ENCODE measurements at regions not wholly inside any gene's neighbourhood (a gene's known extent, or its start where the extent isn't known, plus 50 kb on each side); places are given as distances from the start of the nearest gene placed in this dataset.
"Not testable (repeated sequence)": the region's sequence is repeated elsewhere in the genome, so short reads cannot be mapped to it uniquely, and the experiment has no call there.

DNA sequence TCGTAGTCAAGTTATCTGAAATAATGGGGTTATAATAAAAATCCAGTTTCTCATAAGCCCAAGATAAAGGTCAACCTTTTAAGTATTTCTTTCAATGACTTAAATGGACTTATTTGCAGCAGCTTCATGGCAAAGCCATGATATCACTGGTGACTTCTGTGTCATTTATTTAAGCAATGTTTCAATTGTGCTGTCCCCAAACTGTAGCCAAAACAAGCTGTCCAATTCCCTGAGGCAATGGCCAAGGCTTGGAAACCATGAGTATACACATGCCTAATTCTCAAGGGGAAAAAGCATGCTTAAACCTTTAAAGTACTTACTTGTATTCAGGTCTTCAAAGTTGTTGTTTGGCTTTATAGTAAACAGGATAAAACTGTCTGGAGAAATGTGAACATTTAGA is 376.4 kb upstream of the TNC start:
- DNase-seq, result no peak

DNA sequence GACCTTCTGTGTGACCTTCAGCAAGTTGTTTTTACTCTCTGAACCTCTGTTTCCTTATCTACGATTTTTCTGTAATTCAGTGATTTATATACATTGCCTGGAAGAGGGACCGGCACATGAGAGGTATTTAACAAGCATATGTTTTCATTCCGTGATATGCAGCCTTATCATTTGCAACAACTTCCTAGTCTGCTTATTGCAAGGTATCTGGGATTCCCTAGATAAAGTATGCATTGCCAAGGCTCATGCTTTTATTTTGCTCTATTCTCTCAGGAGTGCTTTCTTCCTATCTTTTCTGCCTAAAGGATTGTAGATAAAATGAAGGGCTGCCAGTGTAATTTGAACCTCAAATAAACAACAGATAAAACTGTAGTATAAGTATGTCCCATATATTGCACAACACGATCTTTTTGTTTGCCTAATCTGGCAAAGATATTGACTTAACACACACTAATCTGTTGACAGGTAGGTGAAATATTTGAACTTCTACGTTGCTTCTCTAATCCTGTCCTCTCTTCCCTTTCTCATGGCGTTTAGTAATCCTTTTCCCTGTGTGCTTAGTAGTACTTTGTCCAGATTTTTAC is 377.2 kb upstream of the TNC start:
- DNase-seq, result no peak

DNA sequence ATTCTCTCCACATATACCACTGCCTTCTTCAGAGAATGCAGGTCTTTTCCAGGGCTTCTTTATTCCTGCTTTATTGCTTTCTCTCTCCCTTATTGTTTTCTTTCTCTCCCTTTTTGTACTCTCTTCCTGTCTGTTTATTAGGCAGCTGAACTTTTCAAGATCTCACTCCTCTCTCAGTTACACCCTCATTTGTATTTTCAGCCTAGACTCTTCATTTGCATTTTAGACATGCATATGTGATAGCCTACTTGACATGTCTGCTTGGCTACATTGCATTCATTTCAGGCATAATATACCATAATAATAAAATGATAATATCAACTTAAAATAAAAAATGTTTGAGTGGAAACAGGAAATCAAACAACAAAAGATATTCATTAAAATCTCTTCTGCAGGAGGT is 377.9 kb upstream of the TNC start:
- DNase-seq, result no peak

DNA sequence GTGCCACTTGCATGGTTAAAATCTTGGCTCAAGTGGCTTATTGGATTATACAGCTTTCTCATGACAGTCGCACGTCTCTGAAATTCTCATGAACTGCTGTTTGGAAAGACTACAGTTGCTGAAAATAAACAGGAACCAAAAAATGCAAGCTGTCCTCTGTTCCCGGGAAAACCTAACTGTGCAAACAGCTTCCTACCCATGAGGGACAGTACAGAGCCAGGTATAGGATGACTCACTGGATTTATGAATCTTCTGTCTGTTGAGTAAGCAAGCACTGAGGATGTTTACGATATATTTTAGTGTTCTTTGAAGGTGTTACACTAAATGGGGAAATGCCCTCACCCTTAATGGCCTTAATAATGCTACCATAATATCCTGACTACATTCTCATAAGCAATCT is 380.3 kb upstream of the TNC start:
- no peak for DNase-seq

DNA sequence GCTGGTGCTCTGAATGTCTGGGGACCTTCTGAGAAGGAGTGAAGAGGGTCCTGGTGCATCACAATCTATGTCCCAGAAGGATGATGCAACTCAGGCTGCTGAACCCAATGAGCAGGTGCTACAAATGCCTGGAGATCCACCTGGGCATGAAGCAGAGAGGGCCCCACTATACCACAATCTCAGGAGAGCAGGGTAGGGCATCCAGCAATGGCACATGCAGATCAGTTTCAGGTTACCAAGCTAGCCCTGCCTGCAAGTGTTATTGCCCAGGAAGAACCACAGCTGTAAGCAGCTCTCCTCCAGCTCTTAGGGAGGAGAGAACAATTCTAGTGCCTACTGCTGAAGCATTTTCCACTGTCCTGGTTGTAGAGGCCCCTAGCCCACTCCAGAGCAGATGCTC is 389.2 kb upstream of the TNC start:
- DNase-seq, result no peak

DNA sequence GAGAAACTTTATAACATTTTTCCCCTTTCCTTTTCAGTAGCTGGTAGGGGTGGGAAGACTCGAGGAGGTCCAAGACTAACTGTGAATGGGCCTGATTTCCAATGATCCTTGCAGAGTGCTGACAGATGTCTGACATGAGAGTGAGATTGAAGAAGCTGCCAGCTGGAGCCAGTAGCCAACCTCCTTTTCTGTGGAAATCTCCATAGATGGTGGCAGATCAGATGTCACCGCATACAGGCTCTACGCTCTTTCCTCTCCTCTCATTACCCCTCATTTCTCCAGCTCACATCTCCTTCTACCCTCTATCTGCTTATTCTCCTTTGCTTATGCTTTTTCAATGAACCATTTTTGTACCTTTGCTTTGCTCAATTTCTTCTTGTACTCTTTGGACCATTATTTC is 395.2 kb upstream of the TNC start:
- no peak for DNase-seq

DNA sequence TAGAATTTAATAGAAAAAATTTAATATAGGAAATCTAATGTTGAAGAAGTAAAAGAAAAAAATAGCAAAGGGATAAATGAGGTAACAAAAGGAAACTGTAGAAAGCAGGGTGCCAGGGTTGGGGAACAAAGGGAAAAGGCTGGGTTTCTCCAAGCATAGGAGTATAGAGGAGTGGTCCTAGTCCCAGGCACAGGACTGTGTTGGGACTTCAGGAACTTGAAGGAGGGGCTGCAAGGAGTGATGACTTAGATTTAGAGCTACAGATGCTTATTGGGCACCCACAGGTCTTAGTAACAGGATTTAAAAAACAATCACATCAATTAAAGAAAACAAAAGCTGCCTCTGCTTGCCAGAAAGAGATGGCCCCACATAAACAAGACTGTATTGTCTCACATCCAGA is 396.5 kb upstream of the TNC start:
- no peak for DNase-seq

DNA sequence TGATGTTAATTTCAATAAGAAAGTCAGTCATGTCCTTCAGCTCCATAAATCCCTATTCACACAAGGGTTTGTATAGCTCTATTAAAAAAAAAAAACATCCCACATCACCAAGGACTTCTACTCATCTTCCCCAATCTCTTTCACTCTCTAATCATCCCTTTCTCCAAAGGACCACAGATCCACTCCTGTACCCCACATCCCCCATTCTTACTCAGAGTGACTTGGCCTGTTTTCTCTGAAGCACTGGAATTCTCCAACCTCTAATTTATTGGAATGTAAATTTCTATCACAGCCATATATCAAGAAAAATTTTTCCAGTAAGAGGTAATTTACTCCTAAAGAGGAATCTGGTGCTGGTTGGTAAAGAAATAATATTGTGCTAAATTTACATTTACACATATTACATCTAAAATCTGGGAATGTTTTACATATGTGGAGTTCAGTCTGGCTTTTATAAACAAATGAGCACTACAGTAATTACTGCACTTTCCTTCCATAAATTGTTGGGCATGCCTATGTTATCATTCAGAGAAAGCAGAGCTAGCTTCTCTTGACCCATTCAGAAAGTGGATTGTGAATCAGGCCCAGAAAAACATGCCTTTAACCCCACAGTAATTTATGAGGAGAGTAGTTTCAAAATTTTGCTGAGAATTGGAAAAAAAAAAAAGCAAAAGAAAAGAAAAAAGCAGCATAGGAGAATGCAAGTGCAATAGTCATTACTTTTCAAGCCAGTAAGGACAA is 399.5 kb upstream of the TNC start:
- no peak for DNase-seq

DNA sequence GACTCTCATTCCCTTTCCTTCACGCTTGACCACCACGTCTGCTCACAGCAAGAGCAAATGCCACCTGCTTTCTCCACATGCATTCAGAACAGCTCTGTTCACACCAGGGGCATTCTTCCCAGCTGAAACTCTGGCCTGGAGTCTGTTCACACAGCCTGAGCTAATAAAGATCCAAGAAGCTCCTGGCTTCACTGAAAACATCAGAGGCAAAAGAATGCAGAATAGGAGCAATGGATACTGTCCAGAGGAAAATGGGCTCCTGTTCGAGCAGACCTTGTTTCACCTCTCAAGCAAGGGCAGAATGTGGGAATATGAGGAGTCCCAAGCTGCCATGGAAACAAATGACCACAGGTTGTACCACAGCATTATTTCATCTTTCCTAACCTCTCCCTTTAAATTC is 402.7 kb upstream of the TNC start:
- no peak for DNase-seq

DNA sequence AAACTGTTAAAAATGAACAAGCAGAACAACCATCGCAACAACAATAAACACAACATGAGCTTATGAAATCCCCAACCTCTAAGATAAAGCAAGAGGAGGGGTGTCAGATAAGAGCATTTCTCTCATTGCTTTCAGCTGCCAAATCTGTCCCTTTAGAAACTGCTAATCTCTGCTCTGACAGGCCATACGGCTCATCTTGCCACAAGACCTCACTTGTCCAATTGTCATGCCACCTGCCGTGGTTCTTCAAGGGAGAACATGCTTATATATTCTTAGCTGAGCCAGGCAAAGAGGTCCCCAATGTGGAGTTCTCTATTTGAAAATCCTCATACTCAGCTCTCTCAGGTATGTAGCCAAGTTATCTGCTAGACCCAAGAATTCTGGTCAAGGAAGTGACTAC is 405.0 kb upstream of the TNC start:
- DNase-seq, result no peak

DNA sequence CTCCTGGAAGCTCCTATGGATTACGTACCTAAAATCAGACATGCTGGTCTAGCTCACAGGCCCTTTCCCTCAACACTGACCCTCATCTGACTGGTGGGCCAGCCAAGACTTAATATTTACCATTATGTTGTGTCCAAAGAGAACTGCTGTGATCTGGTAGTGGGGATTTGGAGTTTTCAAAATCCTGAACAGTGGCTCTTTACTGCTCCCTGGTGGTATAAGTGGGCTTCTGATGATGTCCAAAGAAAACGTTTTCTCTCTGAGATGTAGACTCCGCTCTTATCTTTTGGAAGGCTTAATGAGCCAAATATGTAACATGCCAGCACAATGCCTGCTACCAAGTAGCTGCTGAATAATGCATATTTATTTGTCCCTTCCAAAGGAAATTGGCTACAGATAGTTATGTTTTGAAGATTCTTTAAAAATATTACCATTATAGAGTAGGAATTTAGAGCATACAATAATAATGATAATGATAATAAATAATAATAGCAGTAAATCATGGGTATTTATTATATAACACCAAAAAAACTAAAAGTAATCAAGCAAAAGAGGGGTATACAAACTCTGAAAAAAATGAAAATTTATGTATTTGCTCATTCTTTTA is 406.6 kb upstream of the TNC start:
- peak; percentile 64 for DNase-seq

DNA sequence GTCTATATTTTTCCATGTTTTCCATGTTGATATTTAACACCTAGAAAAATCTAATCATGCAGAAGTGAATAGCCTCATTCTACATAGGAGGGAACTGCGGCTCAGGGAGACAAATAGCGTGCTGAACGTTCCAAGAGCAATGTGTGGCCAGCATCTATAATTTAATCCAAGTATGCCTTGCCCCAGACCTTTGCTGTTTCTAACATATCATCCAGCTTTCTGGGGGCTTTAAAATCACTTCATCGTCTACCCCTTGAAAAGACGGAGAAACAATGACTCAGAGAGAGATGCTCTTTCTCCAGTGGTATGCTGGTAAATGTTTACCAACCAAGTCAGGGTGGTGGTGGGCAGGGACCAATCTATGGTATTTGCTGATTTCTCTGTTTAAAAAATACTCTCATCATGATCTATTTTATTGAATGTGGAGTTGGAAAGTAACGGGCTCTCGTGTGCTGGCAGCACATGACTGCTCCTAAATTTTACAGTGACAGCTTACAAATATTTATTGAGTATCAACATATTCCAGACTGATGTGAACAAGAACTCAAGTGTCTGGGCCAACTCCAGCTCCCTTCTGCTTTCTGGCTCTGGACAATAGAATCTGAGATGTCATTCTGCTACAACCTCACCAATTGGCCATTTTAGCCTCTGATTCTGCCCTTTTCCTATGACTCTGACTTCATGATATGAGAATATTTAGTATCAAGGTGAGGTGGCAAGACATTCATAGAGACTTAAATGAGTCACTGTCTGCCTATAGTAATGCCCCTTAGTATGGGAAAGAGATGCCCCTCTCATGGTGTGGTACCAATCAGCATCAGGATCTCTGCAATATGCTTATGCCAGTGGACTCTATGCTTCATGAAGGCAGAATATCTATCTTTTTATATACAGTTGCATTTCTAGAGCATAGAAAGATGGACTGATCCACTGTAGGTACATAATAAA is 407.4 kb upstream of the TNC start:
- DNase-seq, result no peak

DNA sequence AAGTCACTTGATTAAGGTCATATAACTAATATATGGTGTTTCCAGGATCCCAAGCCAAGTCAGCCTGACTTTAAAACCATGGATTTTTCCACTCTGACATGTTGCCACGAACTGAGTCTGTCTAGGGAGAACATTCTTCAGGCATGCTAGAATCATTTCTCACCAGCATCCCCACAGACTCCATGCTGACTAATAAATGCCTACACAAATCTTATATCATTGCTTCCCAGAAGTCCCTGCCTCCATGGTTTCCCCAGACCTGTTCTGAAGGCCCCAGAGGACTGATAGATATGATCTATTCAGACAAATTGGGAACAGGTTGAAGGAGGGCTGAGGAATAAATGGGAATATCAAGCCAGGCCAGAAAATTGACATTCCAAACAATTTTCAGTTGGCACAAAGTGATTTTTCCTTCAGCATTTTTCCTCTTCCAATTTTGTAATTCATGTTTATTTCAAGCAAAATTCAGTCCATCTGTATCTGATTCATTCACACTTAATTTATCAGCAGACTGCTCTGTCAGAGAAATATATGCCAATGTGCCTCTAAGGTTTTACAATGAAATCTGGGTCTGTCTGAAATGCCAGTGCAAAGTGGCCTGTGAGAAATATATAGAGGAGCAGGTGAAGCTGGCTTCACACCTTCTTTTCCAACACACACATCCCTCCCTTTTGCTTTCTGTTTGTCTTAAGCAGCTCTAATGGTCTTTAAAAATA is 413.6 kb upstream of the TNC start:
- DNase-seq, result no peak

DNA sequence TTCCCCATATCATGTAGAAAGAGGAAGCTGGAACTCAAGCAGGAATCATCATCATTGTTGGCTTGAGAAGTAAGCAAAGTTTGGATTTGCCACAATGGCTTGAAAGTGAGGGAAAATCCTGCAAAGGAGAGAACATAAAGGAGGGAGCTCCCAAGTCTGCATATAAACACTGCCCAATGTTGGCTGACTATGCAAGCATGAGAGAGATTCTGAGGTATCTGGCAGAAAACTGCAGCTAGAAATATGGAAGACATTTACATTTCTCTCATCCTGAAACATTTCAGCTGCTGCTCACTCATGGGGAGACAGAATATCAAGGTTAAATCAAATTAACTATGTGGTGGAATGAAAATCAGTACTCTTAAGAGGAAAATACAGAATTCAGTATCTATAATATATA is 415.6 kb upstream of the TNC start:
- DNase-seq, result no peak

DNA sequence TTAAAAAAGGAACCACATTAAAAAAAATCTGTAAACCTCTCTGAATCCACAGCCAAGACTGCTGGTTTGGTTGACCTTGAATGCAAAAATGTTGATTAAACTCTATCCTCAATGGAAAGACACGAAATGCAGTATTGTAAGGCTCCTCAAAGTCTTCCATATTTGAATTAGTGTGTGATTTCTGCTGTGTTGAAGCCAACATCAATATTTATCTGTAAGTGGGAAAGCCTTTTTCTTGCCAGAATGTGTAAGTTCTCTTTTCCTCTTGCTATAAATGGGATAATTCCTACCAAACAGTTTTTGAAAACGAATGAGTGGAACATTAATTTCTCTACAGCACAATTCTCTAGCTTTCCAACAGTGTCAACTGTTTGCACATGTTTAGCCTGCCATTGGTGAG is 422.1 kb upstream of the TNC start:
- DNase-seq, result no peak

DNA sequence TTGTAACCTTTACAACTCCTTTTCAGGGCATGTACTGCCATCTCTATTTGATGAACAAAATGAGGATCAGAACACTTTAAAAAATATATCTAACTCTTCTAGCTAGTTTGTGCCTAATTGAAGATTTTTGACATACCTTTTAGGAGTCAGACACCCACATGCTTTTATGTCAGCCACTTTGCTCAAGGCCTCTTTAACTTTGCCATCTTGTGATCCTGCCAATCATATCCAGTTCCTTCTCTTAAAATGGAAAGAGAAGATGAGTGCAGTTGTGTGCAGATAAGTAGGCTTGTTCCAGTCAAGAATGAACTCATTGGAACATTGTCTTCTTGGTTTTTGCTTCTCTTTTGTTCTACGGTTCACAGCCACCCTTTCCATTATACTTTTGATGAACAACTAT is 425.6 kb upstream of the TNC start:
- DNase-seq, result no peak

DNA sequence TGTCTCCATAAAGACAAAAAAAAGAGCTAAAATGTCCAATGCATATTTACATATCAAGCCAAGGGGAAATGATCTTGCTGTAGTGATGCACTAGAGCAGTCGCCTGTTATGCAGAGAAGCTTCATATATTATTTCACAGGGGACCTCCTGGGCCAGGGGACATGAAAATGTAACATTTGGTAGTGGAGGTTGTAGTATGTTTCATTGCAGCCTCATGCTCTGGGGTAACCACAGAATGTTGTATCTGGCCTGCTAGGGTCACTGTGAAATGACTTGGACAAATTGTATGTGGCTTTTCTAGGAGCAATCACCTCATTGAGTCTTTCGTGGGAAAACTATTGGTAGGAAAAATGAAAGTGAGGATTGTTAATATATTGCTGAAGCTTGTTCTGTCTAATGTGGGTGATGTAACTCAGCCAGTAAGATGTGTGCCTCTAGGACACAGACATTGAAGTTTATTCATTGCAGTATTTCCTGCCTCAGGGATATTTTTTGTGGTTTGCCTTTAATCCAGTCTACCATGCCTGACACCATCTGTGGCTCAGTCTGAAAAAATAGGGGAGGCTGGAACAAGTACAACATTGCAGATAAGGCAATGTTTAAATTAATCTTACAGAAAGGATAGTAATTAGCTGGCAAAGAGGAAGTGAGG is 430.8 kb upstream of the TNC start:
- no peak for DNase-seq

DNA sequence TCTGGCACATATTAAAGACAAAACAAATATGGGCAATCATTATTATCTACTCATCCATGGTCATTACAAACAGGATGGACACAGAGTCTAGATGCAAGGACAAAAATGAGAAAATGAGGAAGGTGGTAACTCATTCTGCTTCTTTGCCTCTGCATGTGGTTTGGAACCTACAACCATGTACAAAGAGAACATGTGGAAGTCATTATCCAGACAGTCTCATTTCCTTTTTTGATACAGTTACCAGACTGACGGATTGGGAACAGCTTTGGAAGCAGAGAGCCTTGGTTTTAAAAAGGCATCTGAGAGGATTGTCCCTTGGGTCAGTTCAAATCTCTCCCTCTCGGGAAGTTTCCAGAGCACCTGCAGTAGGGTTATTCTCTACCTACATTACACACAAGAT is 433.4 kb upstream of the TNC start:
- no peak for DNase-seq

DNA sequence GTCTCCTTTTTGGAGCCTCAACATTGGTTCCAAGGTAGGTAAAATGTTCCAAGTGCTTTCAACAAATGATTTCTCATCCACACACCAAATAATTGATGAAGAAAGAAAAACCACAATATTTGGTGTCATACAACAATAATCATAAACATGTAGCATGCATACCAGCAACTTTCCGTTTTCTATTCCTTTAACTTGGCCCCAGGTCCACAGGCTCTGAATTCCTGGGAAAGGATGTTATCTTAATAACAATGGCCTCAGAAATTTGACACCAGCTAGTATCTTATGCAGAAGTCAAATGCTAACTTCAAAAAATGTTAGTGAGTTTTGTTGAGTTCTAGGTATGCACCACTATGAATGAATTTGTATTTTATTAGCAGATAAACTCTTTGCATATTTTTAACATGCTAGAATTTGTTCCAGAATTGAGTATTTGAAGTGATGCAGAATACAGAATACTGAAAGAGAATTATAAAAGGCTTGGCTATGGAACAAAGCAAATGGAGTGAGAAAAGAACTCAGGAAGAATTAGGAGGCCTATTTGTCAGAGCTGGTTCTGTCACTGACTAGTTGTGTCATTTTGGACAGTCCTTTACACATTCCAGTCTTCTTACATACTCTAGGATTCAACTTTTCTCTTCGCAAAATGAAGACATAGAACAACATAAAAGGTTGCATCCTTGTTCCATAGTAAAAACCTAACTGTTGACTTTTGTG is 435.3 kb upstream of the TNC start:
- no peak for DNase-seq

DNA sequence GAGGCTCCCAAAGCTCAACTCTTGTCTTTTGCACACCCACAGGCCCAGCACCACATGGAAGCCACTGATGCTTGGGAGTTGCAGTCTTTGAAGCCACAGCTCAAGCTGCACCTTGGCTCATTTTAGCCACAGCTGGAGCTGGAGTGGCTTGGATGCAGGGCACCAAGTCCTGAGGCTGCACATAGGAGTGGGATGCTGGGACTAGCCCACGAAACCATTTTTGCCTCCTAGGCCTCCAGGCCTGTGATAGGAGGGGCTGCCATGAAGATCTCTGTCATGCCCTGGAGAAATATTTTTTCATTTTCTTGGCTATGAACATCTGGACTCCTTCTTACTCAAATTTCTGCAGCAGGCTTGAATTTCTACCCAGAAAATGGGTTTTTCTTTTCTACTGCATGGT is 438.5 kb upstream of the TNC start:
- DNase-seq, result no peak

DNA sequence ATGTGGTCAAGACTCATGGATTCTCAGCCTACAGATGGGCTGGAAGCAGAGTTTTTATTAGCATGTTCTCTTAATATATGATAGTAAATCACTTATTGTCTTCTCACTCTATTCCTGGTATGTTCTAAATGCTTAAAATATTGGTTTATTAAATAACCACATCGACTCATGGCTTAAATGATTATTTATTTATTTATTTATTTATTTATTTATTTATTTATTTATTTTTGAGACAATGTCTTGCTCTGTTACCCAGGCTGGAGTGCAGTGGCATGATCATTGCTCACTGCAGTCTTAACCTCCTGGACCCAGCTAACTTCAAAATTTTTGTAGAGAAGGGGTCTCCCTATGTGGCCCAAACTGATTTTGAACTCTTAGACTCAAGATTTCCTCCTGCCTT is 457.2 kb upstream of the TNC start:
- no peak for DNase-seq

DNA sequence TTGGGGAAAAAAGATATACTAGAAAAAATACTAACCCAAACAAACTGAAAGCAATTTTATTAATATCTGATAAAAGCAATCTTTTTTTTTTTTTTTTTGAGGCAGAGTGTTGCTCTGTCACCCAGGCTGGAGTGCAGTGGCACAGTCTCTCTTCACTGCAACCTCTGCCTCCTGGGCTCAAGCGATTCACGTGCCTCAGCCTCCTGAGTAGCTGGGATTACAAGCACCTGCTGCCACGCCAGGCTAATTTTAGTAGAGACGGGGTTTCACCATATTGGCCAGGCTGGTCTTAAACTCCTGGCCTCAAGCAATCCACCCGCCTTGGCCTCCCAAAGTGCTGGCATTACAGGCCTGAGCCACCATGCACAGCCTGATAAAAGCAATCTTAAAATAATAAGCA is 467.5 kb upstream of the TNC start:
- not testable (repeated sequence) for DNase-seq

All from suppressor macrophage treated with lipopolysaccharide for 4 hours (primary cell).